ENCODE measurements at regions not wholly inside any gene's neighbourhood (a gene's known extent, or its start where the extent isn't known, plus 50 kb on each side); places are given as distances from the start of the nearest gene placed in this dataset.

- no peak for TF ChIP-seq POLR2AphosphoS5 (IDR thresholded peaks at IDR 0.05; ENCODE audit: low read depth, low read length)
- no peak for TF ChIP-seq TAF1 (IDR thresholded peaks at IDR 0.05; ENCODE audit: borderline replicate concordance, low read depth, low read length)
- TF ChIP-seq POLR2A (IDR thresholded peaks at IDR 0.05; ENCODE audit: low read depth, low read length): no peak
Observed at GRCh38 chr3:148395821-148396220, 301.9 kb upstream of the AGTR1 start.
